Activated T-helper 2 cell treated with anti-CD3 and anti-CD28 coated beads, Interferon-gamma antibody, Interleukin-2, Interleukin-4, amounts not matched to agents 10 μg/mL and 5 μg/mL and 100 μg/mL, durations not matched to agents 14 hours and 24 hours and 36 hours (primary cell): ENCODE measurements at regions not wholly inside any gene's neighbourhood (a gene's known extent, or its start where the extent isn't known, plus 50 kb on each side); places are given as distances from the start of the nearest gene placed in this dataset.

Experiments
- DNase-seq: peaks from one replicate; pipeline ENCODE4 v3.0.0; 2021; ENCODE audit warnings: low spot score
- H3K27ac Mint-ChIP-seq: one replicate; pipeline ENCODE4 v1.8.0; 2021; ENCODE audit warnings: mixed read lengths
- H3K27me3 Mint-ChIP-seq: one replicate; pipeline ENCODE4 v1.8.0; 2021; ENCODE audit warnings: low read depth, mixed read lengths
- H3K36me3 Mint-ChIP-seq: one replicate; pipeline ENCODE4 v1.8.0; 2021; ENCODE audit warnings: low read depth, mixed read lengths
- H3K4me1 Mint-ChIP-seq: one replicate; pipeline ENCODE4 v1.8.0; 2021; ENCODE audit warnings: low read depth, mixed read lengths
- H3K4me3 Mint-ChIP-seq: one replicate; pipeline ENCODE4 v1.8.0; 2021; ENCODE audit warnings: low read depth, mild to moderate bottlenecking, moderate library complexity, mixed read lengths
- H3K9me3 Mint-ChIP-seq: one replicate; pipeline ENCODE4 v1.8.0; 2021; ENCODE audit warnings: mixed read lengths
- intact Hi-C: fragments of 100-400 bp; cut with micrococcal nuclease; formaldehyde crosslinking; loops from one replicate; pipeline ENCODE4 v1.15.1; 2023

GRCh38 chr1:2861143-2861987 is 59.9 kb upstream of the TTC34 start:
- intact Hi-C loops: no loop called here
- Mint-ChIP-seq H3K4me1 (no peaks in the 10 kb centered on the region), H3K9me3 (peaks cover 8% of the 10 kb centered on the region), H3K27ac (no peak overlapping the region), H3K36me3 (no peaks in the 10 kb centered on the region), H3K4me3 (no peak overlapping the region), H3K27me3 (no peaks in the 10 kb centered on the region)
- DNase-seq: no peak

- H3K27ac Mint-ChIP-seq: no peak overlapping the region
- no peaks in the 10 kb centered on the region for H3K36me3 Mint-ChIP-seq
- intact Hi-C loops: no loop called here
- H3K4me3 Mint-ChIP-seq: no peak overlapping the region
- no peak for DNase-seq
- H3K4me1 Mint-ChIP-seq: no peaks in the 10 kb centered on the region
- no peaks in the 10 kb centered on the region for H3K27me3 Mint-ChIP-seq
- H3K9me3 Mint-ChIP-seq: peaks cover 8% of the 10 kb centered on the region
These were observed 60.7 kb upstream of the TTC34 start for GRCh38 chr1:2861988-2862813.

GRCh38 chr1:2862814-2863647 is 61.5 kb upstream of the TTC34 start:
- Mint-ChIP-seq H3K36me3 (no peaks in the 10 kb centered on the region), H3K27me3 (no peaks in the 10 kb centered on the region), H3K9me3 (peaks cover 8% of the 10 kb centered on the region), H3K4me3 (no peak overlapping the region), H3K4me1 (no peaks in the 10 kb centered on the region), H3K27ac (no peak overlapping the region)
- no peak for DNase-seq
- intact Hi-C loops: no loop called here

GRCh38 chr1:2863648-2863963 is 62.1 kb upstream of the TTC34 start:
- intact Hi-C loops: no loop called here
- Mint-ChIP-seq H3K36me3 (no peaks in the 10 kb centered on the region), H3K9me3 (peaks cover 5% of the 10 kb centered on the region), H3K27ac (no peak overlapping the region), H3K4me1 (no peaks in the 10 kb centered on the region), H3K4me3 (no peak overlapping the region), H3K27me3 (no peaks in the 10 kb centered on the region)
- DNase-seq: no peak

- Mint-ChIP-seq H3K27me3 (no peaks in the 10 kb centered on the region), H3K27ac (no peak overlapping the region), H3K4me3 (no peak overlapping the region), H3K4me1 (no peaks in the 10 kb centered on the region), H3K36me3 (no peaks in the 10 kb centered on the region), H3K9me3 (no peaks in the 10 kb centered on the region)
- intact Hi-C loops: no loop called here
- DNase-seq: no peak
These were observed 62.9 kb upstream of the TTC34 start for GRCh38 chr1:2864203-2864905.

- Mint-ChIP-seq H3K9me3 (no peaks in the 10 kb centered on the region), H3K4me1 (no peaks in the 10 kb centered on the region), H3K27ac (no peak overlapping the region), H3K27me3 (no peaks in the 10 kb centered on the region), H3K4me3 (no peak overlapping the region), H3K36me3 (no peaks in the 10 kb centered on the region)
- intact Hi-C loops: no loop called here
- no peak for DNase-seq
These were observed 63.5 kb upstream of the TTC34 start for GRCh38 chr1:2865000-2865399.

GRCh38 chr1:2865571-2866421 is 64.3 kb upstream of the TTC34 start:
- no peak overlapping the region for H3K4me3 Mint-ChIP-seq
- H3K27ac Mint-ChIP-seq: no peak overlapping the region
- no peak for DNase-seq
- intact Hi-C loops: no loop called here
- no peaks in the 10 kb centered on the region for H3K27me3 Mint-ChIP-seq
- H3K36me3 Mint-ChIP-seq: no peaks in the 10 kb centered on the region
- H3K4me1 Mint-ChIP-seq: no peaks in the 10 kb centered on the region
- H3K9me3 Mint-ChIP-seq: peaks cover 1% of the 10 kb centered on the region

- intact Hi-C loops: no loop called here
- Mint-ChIP-seq H3K27ac (no peak overlapping the region), H3K36me3 (no peaks in the 10 kb centered on the region), H3K4me3 (no peak overlapping the region), H3K9me3 (peaks cover 9% of the 10 kb centered on the region), H3K4me1 (no peaks in the 10 kb centered on the region), H3K27me3 (no peaks in the 10 kb centered on the region)
- no peak for DNase-seq
These were observed 65.1 kb upstream of the TTC34 start for GRCh38 chr1:2866422-2867086.

- intact Hi-C loops: no loop called here
- H3K4me3 Mint-ChIP-seq: no peak overlapping the region
- peaks cover 11% of the 10 kb centered on the region for H3K9me3 Mint-ChIP-seq
- no peaks in the 10 kb centered on the region for H3K27me3 Mint-ChIP-seq
- no peaks in the 10 kb centered on the region for H3K36me3 Mint-ChIP-seq
- H3K27ac Mint-ChIP-seq: no peak overlapping the region
- no peaks in the 10 kb centered on the region for H3K4me1 Mint-ChIP-seq
- DNase-seq: no peak
These were observed 65.6 kb upstream of the TTC34 start for GRCh38 chr1:2867087-2867425.

GRCh38 chr1:2867861-2868260 is 66.4 kb upstream of the TTC34 start:
- Mint-ChIP-seq H3K4me3 (no peak overlapping the region), H3K27ac (no peak overlapping the region), H3K4me1 (no peaks in the 10 kb centered on the region), H3K9me3 (peaks cover 15% of the 10 kb centered on the region), H3K36me3 (no peaks in the 10 kb centered on the region), H3K27me3 (no peaks in the 10 kb centered on the region)
- intact Hi-C loops: no loop called here
- no peak for DNase-seq

- Mint-ChIP-seq H3K9me3 (peaks cover 17% of the 10 kb centered on the region), H3K4me1 (no peaks in the 10 kb centered on the region), H3K27me3 (no peaks in the 10 kb centered on the region), H3K4me3 (no peak overlapping the region), H3K27ac (no peak overlapping the region), H3K36me3 (no peaks in the 10 kb centered on the region)
- intact Hi-C loops: no loop called here
- no peak for DNase-seq
These were observed 67.2 kb upstream of the TTC34 start for GRCh38 chr1:2868571-2869195.
